GM21717 (cell line): ENCODE measurements at regions not wholly inside any gene's neighbourhood (a gene's known extent, or its start where the extent isn't known, plus 50 kb on each side); places are given as distances from the start of the nearest gene placed in this dataset.
A peak's percentile ranks its signal among the peaks of the same experiment; 100 is the strongest.

Source experiments
- ATAC-seq: cut with Tn5 transposase; IDR thresholded peaks from one replicate; pipeline ENCODE4 v1.9.1; 2021; ENCODE audit warnings: mild to moderate bottlenecking, moderate library complexity; ENCODE audit not compliant: unreplicated experiment

DNA sequence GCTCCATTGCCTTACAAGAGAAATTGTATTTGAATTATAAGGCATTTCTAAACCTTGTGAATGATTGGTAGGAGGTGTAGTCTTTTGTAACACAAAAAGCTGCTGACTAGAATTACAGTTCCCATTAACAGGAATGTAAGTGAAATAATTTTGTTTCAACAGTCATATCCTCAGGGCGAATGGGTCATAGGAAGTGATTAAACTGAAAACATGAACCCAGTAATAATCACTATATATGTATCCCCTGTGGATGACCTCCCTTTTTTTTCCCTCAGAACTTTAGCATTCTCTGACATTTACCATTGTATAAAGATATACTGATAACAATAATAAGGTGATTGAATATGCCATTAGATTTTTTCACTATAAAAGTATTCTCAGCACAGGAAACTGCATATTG, 312.3 kb downstream of the ATP23 start:
- ATAC-seq, result no peak

DNA sequence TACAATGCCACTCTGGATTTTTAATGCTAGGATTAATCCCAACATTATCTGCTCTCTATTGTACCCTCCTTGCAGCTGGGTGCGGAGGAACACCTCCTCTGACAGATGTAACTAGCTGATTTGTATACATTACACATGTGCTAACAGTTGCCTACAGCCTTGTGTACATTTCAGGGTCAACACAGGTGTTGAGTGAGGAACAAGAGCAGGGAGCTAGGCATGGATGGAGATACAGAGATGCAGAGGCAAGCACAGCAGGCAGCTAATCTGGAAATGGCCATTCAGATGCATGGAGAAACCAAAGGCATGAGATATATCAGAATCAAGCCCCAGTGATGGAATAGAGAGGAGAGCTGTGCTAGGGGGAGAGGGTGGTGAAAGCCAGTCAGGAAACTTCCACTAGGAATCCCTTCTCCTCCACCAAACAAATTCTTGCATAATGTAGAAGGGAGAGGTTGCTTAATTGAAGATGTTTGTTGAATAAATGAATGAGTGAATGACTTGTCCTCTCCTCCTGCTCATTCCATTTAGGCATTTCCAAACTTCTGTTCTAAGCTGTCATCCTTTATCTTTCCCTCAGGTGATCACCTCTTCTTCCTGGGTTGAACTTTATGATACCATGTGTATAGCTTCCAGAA, 313.2 kb downstream of the ATP23 start:
- ATAC-seq, result no peak

DNA sequence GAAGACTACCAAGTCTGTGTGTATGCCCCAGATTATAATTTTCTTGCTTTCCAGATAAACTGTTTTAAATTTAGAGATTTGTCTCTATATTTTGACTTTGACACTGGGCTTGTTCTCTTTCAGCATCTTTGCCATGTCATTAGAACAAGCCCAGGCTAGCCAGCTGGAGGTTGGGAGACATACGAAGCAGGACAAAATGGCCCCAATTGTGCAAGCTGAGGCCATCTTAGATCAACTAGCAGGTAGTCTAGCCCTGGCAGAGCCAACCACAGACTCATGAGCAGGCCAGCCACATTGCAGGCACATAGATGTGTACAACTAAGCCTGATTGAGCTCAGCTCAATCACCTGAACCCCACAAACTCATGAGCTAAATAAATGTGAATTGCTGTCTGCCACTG, 321.4 kb downstream of the ATP23 start:
- ATAC-seq, result no peak

DNA sequence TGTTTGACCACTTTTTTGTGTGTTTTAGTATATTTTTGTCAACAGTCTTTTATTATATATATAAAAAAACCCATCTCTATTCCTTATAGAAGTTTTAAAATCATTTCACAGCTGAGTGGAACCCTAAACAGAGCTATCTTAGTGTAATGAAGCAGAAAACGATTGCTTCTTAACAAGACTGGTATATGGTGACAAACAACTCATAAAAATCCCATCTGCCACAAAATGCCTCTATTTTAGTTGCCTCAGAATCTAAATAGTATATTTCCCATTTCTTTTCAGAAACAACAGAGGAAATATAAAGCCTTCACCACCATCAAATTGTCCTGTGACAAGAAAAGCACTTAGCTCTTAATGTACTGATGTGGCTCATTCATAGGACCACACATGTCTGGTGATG, 322.4 kb downstream of the ATP23 start:
- ATAC-seq, result no peak

DNA sequence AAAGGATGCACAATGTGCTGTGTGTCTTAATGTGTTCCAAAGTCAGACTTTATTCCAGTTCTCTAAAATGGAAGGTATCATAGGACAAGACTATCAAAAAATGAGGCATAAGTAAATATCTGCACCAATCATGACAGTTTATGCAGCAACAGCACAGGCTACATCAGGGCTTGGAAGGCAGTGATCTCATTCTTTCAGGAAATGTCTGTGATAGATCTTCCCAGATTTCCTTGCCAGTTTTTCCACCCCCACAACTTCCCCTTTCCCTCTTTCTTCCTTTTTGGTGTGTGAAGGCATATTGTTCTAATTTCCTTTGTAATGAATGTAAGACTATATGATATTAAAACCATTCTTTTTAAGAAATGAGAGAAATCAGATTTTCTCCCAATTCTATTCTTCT, 326.7 kb downstream of the ATP23 start:
- no peak for ATAC-seq

DNA sequence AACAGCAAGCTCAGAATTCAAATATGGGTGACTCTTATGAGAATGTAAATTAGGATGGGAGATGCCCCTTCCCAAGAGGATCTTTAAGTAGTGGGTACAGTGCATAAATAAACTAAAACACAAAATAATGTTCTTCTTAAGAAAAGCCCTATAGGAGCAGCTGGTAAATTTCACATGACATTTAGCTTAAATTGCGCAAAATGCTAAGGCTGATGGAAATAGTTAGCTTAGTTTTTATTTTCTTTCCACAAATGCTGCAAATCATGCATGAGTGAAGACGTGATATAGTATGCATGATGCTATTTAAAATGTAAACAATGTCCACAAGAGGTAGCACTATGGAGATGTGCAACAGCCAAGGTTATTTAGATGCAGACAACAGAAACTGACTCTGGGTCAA, 328.1 kb downstream of the ATP23 start:
- ATAC-seq, result no peak

DNA sequence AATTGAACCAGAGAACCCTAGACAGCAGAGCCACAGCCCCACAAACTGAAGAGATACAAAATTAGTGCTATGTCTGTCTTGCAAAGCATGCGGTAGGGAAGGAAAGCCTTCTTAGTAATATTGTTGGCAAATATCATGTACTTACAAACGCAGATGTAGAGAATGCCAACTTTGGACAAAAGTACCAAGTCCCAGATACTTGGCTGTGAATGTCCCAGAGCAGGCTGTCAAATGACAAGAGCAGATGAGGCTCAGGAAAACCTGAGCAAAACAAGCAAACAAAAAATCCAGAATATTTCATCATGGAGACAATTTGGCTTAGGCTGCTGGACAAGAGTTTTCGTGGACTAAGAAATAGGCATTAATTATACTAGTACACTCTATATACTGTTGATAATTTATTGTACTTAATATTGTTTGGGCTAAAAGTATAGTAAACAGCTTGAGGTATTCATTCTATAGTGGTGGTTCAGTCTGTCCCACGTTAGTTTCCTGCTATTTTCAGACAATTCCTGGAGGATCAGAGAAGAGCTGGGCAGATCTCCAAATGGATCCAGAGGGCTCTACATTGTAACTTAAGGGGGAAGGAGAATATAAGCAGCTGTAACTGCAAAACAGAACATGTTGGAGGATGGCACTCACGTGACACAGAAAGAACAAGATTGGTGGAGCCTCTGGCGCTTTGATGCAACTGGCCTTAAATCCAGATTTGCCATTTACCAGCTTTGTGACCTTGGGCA, 329.8 kb downstream of the ATP23 start:
- ATAC-seq, result no peak

DNA sequence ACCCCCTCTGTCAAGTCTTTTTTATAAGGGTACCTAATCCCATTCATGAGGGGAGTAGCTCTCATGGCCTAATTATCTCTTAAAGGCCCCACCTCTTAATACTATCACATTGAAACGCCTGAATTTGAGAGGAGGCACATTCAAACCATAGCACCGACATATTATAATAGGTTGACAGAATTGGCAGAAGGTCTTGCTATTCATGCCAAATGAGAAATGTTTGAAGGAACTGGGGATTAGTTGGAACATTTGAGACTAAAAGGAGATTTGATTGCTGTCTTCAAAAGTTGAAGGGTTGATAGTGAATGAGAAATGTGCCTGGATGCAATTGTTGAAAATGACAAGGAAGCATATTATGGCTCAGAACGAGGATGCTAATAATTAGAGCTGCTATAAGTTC, 331.1 kb downstream of the ATP23 start:
- no peak for ATAC-seq

DNA sequence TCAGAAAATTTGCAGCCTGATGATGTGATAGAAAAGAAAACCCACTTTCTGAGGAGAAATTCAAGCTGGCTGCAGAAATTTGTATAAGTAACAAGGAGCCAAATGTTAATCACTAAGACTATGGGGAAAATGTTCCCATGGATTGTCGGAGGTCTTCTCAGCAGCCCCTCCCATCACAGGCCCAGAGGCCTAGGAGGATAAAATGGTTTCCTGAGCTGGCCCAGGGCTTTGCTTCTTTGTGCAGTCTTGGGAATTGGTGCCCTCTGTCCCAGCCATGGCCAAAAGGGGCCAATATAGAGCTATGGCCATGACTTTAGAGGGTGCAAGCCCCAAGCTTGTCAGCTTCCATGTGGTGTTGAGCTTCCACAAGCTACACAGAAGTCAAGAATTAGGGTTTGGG, 335.9 kb downstream of the ATP23 start:
- ATAC-seq, result no peak

DNA sequence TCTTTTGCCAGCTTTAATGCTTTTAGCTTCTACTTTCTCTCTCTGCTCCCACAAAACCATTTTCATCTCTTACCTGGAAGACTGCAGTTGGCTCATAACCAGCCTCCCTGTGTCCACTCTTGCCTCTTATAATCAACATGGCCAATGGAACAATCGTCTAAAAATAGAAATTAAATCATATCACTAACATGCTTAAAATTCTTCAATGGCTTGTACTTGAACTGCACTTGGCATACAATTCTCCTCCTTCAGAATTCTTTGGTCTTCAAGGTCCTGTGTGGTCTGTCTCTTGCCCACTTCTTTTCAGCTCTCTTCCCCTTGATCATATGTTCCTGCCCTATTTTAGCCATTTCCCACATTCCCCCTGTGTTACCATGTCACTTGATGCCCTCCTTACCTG, 342.2 kb downstream of the ATP23 start:
- no peak for ATAC-seq

DNA sequence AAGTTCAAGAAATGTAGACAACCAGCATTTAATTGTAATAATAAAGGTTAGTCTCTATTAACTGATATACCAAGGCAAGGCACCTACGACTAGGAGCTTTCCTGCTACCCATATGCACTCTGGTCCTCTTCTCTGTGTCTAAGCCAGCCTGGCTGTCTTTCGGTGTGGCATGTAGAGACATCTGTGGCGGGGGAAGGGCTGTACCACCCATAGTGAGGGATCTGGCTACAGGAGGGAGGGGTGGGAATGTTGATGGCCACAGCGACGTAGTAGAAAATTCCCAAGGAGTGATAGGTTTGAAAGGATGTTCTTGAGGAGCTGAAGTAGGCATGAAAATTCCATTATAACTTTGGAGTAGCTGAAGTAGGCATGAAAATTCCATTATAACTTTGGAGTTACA, 344.2 kb downstream of the ATP23 start:
- no peak for ATAC-seq

DNA sequence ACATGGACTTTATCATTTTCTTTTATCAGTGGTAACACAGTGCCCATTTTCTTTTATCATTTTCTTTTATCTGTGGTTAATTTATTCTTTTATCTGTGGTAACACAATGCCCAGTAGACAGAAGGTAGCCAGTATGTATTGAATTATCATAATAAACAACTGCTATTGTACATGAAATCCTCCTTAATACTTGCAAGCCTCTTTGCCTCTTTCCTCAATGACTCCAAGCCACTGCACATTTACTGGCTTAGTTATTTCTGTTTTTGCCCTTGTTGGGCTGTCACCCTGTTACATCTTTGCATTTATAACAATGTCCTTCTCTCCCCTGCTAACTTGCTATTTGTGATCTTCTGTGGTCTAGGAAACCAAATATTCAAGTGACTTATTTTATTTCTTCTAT, 345.0 kb downstream of the ATP23 start:
- no peak for ATAC-seq

DNA sequence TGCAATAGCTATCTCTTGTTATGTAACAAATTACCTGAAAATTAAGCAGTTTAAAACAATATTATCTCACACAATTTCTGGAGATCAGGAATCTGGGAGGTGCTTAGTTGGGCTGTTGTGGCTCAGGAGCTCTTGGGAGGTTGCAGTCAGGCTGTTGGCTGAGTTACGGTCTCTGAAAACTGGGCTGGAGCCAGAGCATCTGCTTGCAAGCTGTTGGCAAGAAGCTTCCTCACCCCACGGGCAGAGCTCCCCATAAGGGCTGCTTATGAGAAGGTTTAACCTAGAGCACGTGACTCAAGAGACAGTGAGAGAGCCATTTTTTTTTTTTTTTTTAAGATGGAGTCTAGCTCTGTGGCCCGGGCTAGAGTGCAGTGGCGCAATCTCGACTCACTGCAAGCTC, 346.8 kb downstream of the ATP23 start:
- ATAC-seq, result no peak

DNA sequence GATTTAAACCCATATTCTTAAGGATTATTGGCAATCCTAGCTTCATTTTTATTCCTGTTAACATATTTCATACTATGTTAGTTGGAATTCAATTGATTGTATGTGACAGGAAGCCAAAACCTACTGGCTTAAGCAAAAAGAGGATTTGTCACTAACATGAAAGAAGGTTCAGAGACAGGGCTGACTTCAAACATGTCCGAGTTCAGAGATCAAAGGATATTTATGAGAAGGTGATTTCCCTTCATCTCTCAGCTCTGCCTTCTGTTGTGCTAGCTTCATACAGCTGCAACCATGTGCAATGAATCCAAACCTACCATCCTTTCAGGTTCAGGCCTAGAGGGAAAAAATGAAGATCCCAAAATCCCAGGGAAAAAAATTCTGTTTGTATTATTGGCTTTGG, 349.7 kb downstream of the ATP23 start:
- peak; percentile 59 for ATAC-seq

DNA sequence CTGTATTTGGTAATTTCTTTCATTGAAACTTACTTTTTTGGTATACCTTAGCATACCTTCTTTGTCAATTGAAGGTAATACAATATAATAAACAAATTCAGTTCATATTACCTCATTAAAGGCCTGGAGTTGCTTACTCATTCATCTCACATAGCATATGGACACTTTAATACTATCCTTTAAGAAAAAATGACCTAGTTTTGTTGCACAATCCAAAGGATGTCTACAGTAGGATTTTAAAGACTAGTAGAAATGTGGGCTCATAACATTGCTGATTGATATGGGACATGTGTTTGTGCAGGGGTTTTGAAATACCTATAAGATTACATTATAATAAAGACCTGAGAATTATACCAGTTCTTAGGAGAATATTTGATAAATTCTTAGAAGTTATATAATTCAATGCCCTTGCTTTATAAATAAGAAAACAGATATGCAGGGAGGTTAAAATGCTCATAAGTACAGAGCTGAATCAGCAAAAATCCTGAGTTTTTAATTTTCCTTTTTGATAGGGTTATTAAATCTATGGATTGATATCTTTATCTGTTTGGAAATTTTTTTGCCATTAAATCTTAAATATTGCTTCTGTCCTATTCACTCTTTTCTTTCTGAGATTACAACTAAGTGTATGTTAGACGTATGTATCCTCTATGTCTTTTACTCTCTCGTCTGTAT, 352.1 kb downstream of the ATP23 start:
- no peak for ATAC-seq

DNA sequence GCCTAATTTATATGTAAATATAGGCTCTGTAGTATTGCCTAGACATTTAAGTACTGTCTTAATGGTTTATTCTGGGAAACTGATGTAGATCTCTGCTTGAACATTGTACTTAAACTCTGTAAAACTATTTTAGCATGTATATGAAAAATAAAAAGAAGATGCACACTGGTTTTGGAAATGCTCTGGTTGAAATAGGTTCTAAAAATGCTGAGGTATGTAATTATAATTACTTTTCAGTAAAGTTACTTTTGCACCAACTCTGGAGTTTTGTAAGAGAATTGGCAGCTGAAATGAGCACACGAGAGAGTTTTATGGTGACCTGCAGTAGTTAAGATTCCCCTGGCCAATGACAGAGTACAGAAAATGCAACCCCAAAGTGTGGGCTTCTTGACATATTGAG, 353.9 kb downstream of the ATP23 start:
- no peak for ATAC-seq

DNA sequence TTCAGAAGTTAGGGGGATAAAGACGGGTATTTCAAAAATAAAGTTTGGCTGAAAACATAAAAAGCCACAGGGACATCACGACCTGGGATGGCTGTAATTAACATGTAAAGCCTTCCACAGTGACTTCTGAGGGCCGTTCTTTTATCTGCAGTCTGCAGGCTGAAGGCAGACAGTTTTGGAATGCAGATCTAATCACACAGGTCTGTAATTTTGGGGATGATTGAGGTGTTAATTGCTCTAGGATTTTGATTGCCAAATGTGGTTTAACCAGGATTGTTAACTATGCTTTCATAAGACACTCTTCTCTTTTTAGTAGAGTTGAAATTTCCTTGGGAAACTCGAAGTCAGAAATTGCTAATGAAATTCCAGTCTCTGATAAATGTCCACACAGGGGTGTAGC, 355.5 kb downstream of the ATP23 start:
- ATAC-seq, result no peak

DNA sequence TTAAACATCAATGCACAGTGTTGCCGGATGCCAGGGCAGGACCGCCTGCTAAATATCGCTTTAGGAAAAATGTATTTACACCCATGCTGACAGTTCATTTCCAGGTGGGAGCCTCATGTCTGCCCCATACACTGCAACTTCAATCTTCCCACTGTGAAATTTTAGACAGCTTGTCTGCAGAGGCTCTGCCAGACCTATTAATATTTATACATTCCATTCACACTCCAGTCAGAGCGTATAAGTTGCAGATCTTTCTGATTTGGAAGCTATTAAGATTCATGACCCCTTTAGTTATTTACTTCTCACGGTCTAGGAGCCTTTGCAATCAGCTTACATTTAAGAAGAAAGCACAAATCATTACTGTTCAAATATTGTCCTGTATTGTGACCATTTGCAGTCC, 357.4 kb downstream of the ATP23 start:
- ATAC-seq, result no peak

DNA sequence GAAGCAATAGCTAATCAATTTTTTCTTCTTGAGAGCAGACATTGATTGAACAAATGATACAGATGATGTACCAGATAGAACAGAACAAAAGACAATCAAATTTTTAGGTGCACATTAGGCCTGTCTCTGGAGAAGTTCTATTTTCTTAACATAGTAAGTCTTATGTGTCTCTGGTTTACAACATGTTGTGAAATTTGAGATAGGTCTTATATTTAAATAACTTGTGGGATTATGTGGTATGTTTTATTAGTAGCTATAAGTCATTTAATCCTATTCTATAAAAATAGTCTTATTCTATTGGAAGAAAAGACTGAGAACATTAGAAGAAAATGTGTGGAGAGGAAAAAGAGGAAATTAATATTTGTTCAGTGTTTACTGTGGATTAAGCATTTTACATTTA, 358.0 kb downstream of the ATP23 start:
- no peak for ATAC-seq

DNA sequence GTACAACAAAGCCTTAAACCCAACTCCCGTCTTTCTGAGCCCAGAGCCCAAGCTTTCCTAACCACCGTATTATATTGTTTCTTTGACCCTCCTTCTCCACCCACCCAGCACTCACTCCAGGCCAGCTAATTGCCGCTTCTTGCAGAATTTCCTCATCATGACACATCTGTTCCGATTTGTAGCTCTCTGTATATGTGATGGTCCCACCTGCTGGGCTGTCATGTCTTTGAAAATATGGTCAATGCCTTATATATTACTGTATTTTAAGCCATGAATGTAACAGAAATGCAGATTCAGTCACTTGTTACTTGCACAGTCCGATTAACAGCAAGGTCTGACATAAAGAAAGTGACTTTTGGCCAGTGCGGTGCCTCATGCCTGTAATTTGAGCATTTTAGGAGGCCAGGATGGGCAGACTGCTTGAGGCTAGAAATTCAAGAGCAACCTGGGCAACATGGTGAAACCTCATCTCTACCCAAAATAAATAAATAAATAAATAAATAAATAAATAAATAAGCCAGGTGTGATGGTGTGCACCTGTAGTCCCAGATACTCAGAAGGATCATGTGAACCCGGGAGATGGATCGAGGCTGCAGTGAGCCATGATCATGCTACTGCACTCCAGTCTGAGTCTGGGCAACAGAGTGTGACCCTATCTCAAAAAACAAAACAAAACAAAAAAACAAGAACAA, 359.8 kb downstream of the ATP23 start:
- ATAC-seq, result no peak

DNA sequence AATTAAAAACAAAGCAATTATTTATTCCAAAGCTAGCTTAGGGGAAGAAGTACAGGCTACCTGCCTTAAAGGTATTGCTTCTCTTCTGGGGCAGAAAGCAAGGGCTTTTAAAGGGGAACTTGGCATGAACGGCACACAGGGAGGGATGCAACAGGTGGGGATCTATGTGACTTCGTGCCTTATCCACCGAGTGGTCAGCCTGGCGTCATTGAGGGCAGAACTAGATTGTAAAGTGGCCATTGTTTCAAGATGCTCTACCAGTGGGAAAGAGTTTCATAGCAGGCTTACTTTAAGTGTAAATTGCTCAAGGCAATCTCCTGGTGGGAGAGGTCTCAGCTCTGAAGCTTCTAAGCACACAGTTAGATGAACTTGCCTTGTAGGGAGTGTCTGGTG, 360.4 kb downstream of the ATP23 start:
- no peak for ATAC-seq

DNA sequence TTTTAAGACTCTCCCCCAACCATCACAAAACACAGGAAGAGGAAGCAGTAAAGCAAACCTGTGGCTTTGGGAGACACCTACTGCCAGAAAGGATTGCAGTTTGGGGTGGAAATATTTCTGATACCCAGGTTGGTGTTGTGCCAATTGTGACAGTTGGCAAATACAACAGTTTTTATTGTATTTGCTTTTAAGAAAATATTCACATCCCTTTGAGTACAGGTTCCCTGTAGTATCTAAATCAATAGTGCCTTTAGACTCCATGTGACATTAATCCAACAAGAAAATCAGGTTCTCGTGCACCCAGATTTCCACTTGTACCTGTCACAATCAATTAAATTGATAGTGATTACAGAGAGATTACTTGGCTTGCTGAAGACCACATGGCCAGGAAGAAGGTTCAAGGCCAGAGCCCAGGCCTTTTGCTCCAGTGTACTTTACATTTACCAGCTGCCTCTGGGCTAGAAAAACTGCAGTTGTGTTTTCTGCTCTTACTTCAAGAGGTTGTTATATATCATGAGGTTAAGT, 361.2 kb downstream of the ATP23 start:
- ATAC-seq, result no peak
